ENCODE measurements at regions not wholly inside any gene's neighbourhood (a gene's known extent, or its start where the extent isn't known, plus 50 kb on each side); places are given as distances from the start of the nearest gene placed in this dataset.

DNA sequence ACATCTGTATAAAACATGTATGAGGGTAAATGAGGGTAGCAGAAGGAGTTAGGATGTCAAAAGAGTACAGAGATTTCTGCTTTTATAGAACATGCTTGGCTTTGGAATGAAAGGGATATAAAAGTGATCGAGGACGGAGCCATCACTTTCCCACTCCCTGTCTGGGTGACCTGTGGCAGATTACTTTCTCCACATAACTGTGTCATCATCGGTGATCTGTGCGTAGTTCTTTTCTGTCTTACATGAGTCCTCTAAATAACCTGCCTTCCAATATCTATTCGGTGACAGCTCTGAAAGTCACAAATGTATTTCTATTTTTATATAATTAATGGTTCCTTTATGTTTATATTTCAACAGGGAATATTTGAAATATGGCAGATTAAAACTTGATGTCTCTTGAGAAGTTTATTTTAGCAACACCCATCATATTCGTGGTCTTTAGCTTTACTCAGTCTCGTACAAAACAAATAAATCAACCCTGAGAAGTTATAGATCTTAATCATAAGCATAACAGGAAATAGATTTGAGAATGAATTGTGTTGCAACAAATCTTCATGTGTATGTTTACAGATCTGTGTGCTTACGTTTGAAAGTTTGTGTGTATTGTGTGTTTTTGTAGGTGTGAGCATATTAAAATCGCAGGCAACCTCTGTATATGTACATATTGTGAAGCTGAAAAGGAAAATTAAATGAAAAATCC, 1094.3 kb downstream of the EFNB2 start:
- no peaks in the 10 kb centered on the region for H4K20me1 ChIP-seq (replicated peaks in 1 of 2; ENCODE audit: control insufficient read depth in 1 of 2, insufficient read depth in 2 of 2, low read length in 2 of 2)
- CTCF ChIA-PET (ENCODE audit: partially characterized antibody), result no interaction called here
- H2AK5ac ChIP-seq (ENCODE audit: low read depth, low read length), result no peak overlapping the region
- no peak overlapping the region for H4K8ac ChIP-seq (ENCODE audit: extremely low read depth, insufficient read depth, low read length)
- no peak overlapping the region for H2BK120ac ChIP-seq (replicated peaks; ENCODE audit: low read depth, low read length)
- H3K56ac ChIP-seq (replicated peaks; ENCODE audit: insufficient read length, low read depth, low read length), result no peak overlapping the region
- no peak overlapping the region for H3K23ac ChIP-seq (ENCODE audit: insufficient read length)
- no peak overlapping the region for H3K14ac ChIP-seq (ENCODE audit: insufficient read length)
- H2BK15ac ChIP-seq (ENCODE audit: low read length), result no peak overlapping the region
- no peak for FAIRE-seq
- POLR2A ChIA-PET (ENCODE audit: partially characterized antibody), result no interaction called here
- no peaks in the 10 kb centered on the region for H3K36me3 ChIP-seq (ENCODE audit: control insufficient read depth in 2 of 4, insufficient read depth in 4 of 4, low read length in 3 of 4)
- H2BK5ac ChIP-seq (ENCODE audit: low read depth, low read length), result no peak overlapping the region
- no peaks in the 10 kb centered on the region for H3K23me2 ChIP-seq (ENCODE audit: low read depth, low read length)
- H3K4ac ChIP-seq (replicated peaks; ENCODE audit: insufficient read length, low read depth, low read length), result no peak overlapping the region
- H2BK12ac ChIP-seq (ENCODE audit: low read depth, low read length), result no peak overlapping the region
- H3K79me1 ChIP-seq (ENCODE audit: low read depth, low read length), result no peaks in the 10 kb centered on the region
- whole genome bisulfite sequencing, 2 experiments (ENCODE audit: extremely low coverage in 1 of 2, insufficient coverage in 1 of 2, insufficient read length in 1 of 2, insufficient replicate concordance in 2 of 2, low coverage in 1 of 2, low lambda C conversion rate in 2 of 2, missing lambda C conversion rate in 1 of 2), result 92% methylated on average over 9 of the region's 9 CpGs; no CpG with 5 or more reads in 1 of the 2 experiments
- no peak for TF ChIP-seq NRF1 (IDR thresholded peaks at IDR 0.05; ENCODE audit: low read depth, low read length)
- no peak for TF ChIP-seq SIX5 (IDR thresholded peaks at IDR 0.05; ENCODE audit: low read depth, low read length)
- TF ChIP-seq CTBP2 (IDR thresholded peaks at IDR 0.05; ENCODE audit: borderline replicate concordance, insufficient read depth, insufficient read length, low read length), result no peak
- H3K79me2 ChIP-seq (ENCODE audit: control insufficient read depth in 1 of 2, insufficient read depth in 2 of 2, low read length in 2 of 2), result no peaks in the 10 kb centered on the region
- no peak for DNase-seq (ENCODE audit: low read depth in 1 of 2, low spot score in 2 of 2)
- no peak overlapping the region for H3K4me3 ChIP-seq (ENCODE audit: extremely low read depth in 1 of 4, insufficient read depth in 2 of 4, low read depth in 3 of 4, low read length in 4 of 4)
- H3K4me2 ChIP-seq (ENCODE audit: insufficient read depth in 1 of 2, low read depth in 2 of 2, low read length in 2 of 2), result no peak overlapping the region
- no peaks in the 10 kb centered on the region for H3K27me3 ChIP-seq (replicated peaks in 1 of 4; ENCODE audit: control insufficient read depth in 3 of 4, extremely low read depth in 1 of 4, insufficient read depth in 3 of 4, low read length in 3 of 4)
- no peak overlapping the region for H3K27ac ChIP-seq (ENCODE audit: low read depth, low read length)
- no peak overlapping the region for H4K5ac ChIP-seq (ENCODE audit: insufficient read length, low read depth, low read length)
- H3K9ac ChIP-seq (replicated peaks in 1 of 4; ENCODE audit: extremely low read depth in 1 of 4, low read depth in 3 of 4, low read length in 3 of 4), result no peak overlapping the region
- no peak overlapping the region for H2AFZ ChIP-seq (ENCODE audit: low read length)
- no peaks in the 10 kb centered on the region for H3K9me3 ChIP-seq (ENCODE audit: insufficient read depth in 2 of 2, low read depth in 1 of 2, low read length in 1 of 2)
- no peak overlapping the region for H2BK20ac ChIP-seq (ENCODE audit: low read length)
- no peak overlapping the region for H3K18ac ChIP-seq (ENCODE audit: extremely low read depth, low read length)
- no peak overlapping the region for H4K91ac ChIP-seq (replicated peaks; ENCODE audit: insufficient read length, low read length)
- no peaks in the 10 kb centered on the region for H3K4me1 ChIP-seq (replicated peaks in 1 of 4; ENCODE audit: control insufficient read depth in 3 of 4, insufficient read depth in 4 of 4, low read length in 3 of 4)
